Heart left ventricle (tissue), 16 donors: ENCODE measurements at regions not wholly inside any gene's neighbourhood (a gene's known extent, or its start where the extent isn't known, plus 50 kb on each side); places are given as distances from the start of the nearest gene placed in this dataset.

Experiments used
- ATAC-seq, 4 donors: fragments of 200-7000 bp; cut with Tn5 transposase; one replicate each; pipeline ENCODE4 v1.9.1; 2020 to 2022; ENCODE audit warnings: moderate library complexity in 4 of 4, mild to moderate bottlenecking in 3 of 4, moderate number of reproducible peaks in 1 of 4
- DNase-seq, 5 donors: peaks; one replicate each; pipeline ENCODE4 v3.0.0-alpha.2; 2020
- H3K27ac ChIP-seq, 12 donors: fragments of 200-600 bp; sonication (generic) in 4 of 12; one replicate each; pipeline versions ENCODE4 v1.5.0 to v1.8.0; 2016 to 2022; ENCODE audit warnings: mild to moderate bottlenecking in 2 of 12
- H3K27me3 ChIP-seq, 9 donors: fragments of 200-600 bp; sonication (generic) in 2 of 9; one replicate each; pipeline versions ENCODE4 v1.5.1 to v1.8.0; 2016 to 2022; ENCODE audit warnings: mild to moderate bottlenecking in 3 of 9
- H3K36me3 ChIP-seq, 9 donors: fragments of 200-600 bp; sonication (generic) in 2 of 9; one replicate each; pipeline versions ENCODE4 v1.5.0 to v1.8.0; 2018 to 2022; ENCODE audit warnings: mild to moderate bottlenecking in 2 of 9
- H3K4me1 ChIP-seq, 12 donors: fragments of 200-600 bp; sonication (generic) in 4 of 12; one replicate each; pipeline versions ENCODE4 v1.5.0 to v1.8.0; 2016 to 2022; ENCODE audit warnings: mild to moderate bottlenecking in 3 of 12
- H3K4me3 ChIP-seq, 12 donors: fragments of 200-600 bp; sonication (generic) in 4 of 12; one replicate each; pipeline versions ENCODE4 v1.5.0 to v1.8.0; 2017 to 2022; ENCODE audit warnings: mild to moderate bottlenecking in 9 of 12, moderate library complexity in 4 of 12
- H3K9me3 ChIP-seq, 12 donors: fragments of 200-600 bp; sonication (generic) in 4 of 12; one replicate each; pipeline versions ENCODE4 v1.5.0 to v1.8.0; 2016 to 2022; ENCODE audit warnings: mild to moderate bottlenecking in 1 of 12
- POLR2A ChIP-seq, 2 donors: fragments of 450-650 bp; IDR thresholded peaks; one replicate each; pipeline ENCODE4 v1.6.1; 2017; ENCODE audit warnings: antibody characterized with exemption in 2 of 2, mild to moderate bottlenecking in 2 of 2, moderate library complexity in 2 of 2
- WGBS, 4 donors: extraction: QIAGEN DNeasy Blood & Tissue Kit in 2 of 4; methylation state at CpG; one replicate each; pipeline versions ENCODE4 v1.1.5 to v1.1.7; 2013 to 2018; 5-methylcytosine and 5-hydroxymethylcytosine counted together
- intact Hi-C, 10 donors: fragments of 100-400 bp; cut with DNase I; formaldehyde crosslinking; loops; one replicate each; pipeline versions ENCODE4 v1.11.1 to v1.14.2; 2022
- TF ChIP-seq, protein P1 (sequence below), 12 donors: fragments of 200-600 bp; sonication (generic) in 4 of 12; IDR thresholded peaks; one replicate each; pipeline versions ENCODE4 v1.5.0 to v1.8.0; 2018 to 2022; ENCODE audit warnings: antibody characterized with exemption in 12 of 12, mild to moderate bottlenecking in 5 of 12
- donor health status: ischemic (EF 13 %, LVEDD 7.1; RV severe dilation, severe dysfunction).
- donor health status: healthy with polysubstance abuse.
- donor health status: DM: no; HTN: yes; CAD: no.
- donor health status: DM: no; HTN: no; CAD: no.
- donor health status: ischemic (EF 25% LVEDD 6.9; RV normal size, moderate dysfunction).
- donor health status: ischemic (EF 25% LVEDD 5.7; RV mildly dilated, moderate dysfunction).
- donor health status: healthy.
- donor health status: DM: yes; HTN: yes; CAD: no.
- donor health status: ischemic (EF 35%, LVEDD 5.7; RV mildly dilated, moderate dysfunction).
- donor health status: nonischemic (EF 11% LVEDD 7.7; RV severe dilation, severe dysfunction).
- donor health status: DM: yes; HTN: yes; CAD: no.
- donor health status: PGD.
- donor health status: ischemic (EF 29% LVEDD 5.4; RV normal size, mild dysfunction).
- donor health status: nonischemic (EF 23%, LVEDD 6.1; RV moderate dilation, normal function).

DNA sequence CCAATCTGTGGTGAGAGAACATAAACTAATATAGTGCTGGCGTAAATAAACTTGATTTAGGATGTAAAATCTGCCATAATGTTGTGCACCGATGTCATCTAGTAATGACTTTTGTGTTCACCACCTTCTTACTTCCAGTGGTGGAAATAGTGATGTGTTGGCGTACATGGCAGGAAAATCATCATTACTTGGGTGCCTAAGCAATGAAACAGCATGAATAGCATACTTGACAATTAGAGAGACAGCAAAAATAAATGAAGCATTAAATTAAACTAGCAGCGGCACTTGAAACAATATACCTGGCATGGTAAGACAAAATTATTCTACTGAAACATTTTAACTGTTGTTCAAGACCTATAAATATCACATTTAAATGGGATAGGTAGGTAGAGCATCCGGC, 73.2 kb upstream of the DSC1 start:
- no peak for DNase-seq
- ATAC-seq, result no peak
- Histone ChIP-seq H3K4me1 (peaks cover 0 to 12% (median 0%) of the 10 kb centered on the region in 12 donors), H3K36me3 (no peaks in the 10 kb centered on the region), H3K9me3 (no peaks in the 10 kb centered on the region), H3K4me3 (no peak overlapping the region), H3K27ac (no peak overlapping the region), H3K27me3 (no peaks in the 10 kb centered on the region)
- intact Hi-C loops, result no loop called here
- 76 to 87% (median 81%) methylated on average over 5 of the region's 5 CpGs for WGBS, 4 donors
- no peak for TF ChIP-seq POLR2A (IDR thresholded peaks at IDR 0.05)
- TF ChIP-seq, protein P1, sequence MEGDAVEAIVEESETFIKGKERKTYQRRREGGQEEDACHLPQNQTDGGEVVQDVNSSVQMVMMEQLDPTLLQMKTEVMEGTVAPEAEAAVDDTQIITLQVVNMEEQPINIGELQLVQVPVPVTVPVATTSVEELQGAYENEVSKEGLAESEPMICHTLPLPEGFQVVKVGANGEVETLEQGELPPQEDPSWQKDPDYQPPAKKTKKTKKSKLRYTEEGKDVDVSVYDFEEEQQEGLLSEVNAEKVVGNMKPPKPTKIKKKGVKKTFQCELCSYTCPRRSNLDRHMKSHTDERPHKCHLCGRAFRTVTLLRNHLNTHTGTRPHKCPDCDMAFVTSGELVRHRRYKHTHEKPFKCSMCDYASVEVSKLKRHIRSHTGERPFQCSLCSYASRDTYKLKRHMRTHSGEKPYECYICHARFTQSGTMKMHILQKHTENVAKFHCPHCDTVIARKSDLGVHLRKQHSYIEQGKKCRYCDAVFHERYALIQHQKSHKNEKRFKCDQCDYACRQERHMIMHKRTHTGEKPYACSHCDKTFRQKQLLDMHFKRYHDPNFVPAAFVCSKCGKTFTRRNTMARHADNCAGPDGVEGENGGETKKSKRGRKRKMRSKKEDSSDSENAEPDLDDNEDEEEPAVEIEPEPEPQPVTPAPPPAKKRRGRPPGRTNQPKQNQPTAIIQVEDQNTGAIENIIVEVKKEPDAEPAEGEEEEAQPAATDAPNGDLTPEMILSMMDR (IDR thresholded peaks at IDR 0.05), result no peak

DNA sequence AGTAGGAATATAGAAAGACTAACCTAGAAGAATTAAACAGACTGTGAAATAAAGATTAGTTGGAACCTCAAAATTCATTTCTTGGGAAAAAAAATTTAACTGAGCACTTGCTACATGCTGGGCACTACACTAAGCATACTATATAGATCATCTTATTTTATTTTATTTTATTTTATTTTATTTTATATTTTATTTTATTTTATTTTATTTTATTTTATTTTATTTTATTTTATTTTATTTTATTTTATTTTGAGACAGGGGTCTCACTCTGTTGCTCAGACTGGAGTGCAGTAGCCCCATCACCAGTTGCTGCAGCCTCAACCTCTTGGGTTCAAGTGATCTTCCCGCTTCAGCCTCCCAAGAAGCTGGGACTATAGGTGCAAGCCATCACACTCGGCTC, 74.5 kb upstream of the DSC1 start:
- H3K9me3 ChIP-seq, result no peaks in the 10 kb centered on the region
- intact Hi-C loops, result no loop called here
- no peak overlapping the region for H3K4me3 ChIP-seq
- ATAC-seq, result no peak
- 92 to 97% (median 95%) methylated on average over 2 of the region's 2 CpGs for WGBS, 4 donors
- H3K36me3 ChIP-seq, result no peaks in the 10 kb centered on the region
- DNase-seq, result no peak
- H3K4me1 ChIP-seq, result peaks cover 0 to 15% (median 0%) of the 10 kb centered on the region in 12 donors
- H3K27me3 ChIP-seq, result no peaks in the 10 kb centered on the region
- no peak for TF ChIP-seq POLR2A (IDR thresholded peaks at IDR 0.05)
- TF ChIP-seq, protein P1 (IDR thresholded peaks at IDR 0.05), result no peak
- no peak overlapping the region for H3K27ac ChIP-seq

DNA sequence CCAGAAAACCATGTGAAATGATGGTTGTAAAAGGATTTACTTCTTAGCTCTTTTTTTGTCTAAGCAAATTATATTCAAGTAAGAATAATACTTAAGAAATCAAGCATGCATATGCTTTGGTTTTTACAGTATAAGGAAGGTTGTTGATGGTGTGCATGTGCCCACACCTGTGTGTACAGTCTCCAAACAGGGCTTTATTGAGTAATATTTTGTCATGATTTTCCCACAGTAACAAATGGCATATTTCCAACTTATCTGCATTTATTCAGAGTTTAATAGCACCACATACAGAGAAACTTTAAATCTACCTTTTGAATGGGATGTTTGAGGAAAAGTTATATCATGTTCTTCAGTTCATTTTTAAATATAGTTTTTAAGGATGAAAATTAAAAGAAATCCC, 76.5 kb upstream of the DSG1 start:
- ATAC-seq, result no peak
- intact Hi-C loops, result loop anchor here in 4 of 10 donors (10.0 kb wide), 2 partner anchors 63 to 137 kb away; partner anchors contain the start of gene DSC2 (in 2 of the 4)

DNA sequence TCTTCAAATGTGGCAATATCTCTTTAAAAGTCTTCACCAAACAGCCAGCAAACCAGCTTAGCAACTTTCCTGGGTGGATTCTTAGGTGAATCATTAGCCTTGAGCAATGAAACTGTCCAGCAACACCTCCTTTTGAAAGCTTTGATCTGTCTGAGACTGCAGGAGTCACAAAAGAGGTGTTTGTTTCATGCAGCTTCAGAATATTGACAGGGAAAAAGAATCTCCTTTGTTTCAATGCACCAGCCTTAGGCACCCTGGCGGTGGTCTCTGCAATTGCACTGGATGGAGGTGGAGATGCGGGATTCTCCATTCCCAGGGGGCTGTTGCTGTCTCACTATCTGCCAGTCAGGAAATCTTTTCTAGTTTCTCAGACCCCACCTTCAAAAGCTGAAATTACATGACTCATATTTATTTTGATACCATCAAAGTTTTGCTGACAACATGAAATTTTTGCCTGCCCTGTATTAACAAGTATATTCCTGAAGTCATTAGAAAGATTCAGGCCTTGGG, 76.0 kb upstream of the DSG1 start:
- Histone ChIP-seq H3K27ac (no peak overlapping the region), H3K27me3 (no peaks in the 10 kb centered on the region), H3K4me1 (peaks cover 0 to 45% (median 19%) of the 10 kb centered on the region in 12 donors), H3K9me3 (no peaks in the 10 kb centered on the region), H3K36me3 (no peaks in the 10 kb centered on the region), H3K4me3 (no peak overlapping the region)
- no peak for DNase-seq
- intact Hi-C loops, result loop anchor here in 4 of 10 donors (10.0 kb wide), 2 partner anchors 63 to 137 kb away; partner anchors contain the start of gene DSC2 (in 2 of the 4)
- WGBS, 4 donors, result 55 to 67% (median 62%) methylated on average over 2 of the region's 2 CpGs
- TF ChIP-seq, protein P1 (IDR thresholded peaks at IDR 0.05), result peak in 6 of 12 donors; percentile 12 to 38 (median 28)
- no peak for TF ChIP-seq POLR2A (IDR thresholded peaks at IDR 0.05)
- no peak for ATAC-seq

More for the DNA sequence above, 76.5 kb upstream of the DSG1 start:
- no peaks in the 10 kb centered on the region for H3K27me3 ChIP-seq
- no peak overlapping the region for H3K27ac ChIP-seq
- no peaks in the 10 kb centered on the region for H3K9me3 ChIP-seq
- no peak overlapping the region for H3K4me3 ChIP-seq
- H3K4me1 ChIP-seq, result peaks cover 0 to 45% (median 16%) of the 10 kb centered on the region in 12 donors
- no peak for TF ChIP-seq POLR2A (IDR thresholded peaks at IDR 0.05)
- TF ChIP-seq, protein P1 (IDR thresholded peaks at IDR 0.05), result no peak
- H3K36me3 ChIP-seq, result no peaks in the 10 kb centered on the region
- no peak for DNase-seq
